Fibroblast of mammary gland (primary cell): ENCODE measurements at regions not wholly inside any gene's neighbourhood (a gene's known extent, or its start where the extent isn't known, plus 50 kb on each side); places are given as distances from the start of the nearest gene placed in this dataset.

Source experiments
- DNase-seq: peaks from one replicate; pipeline ENCODE4 v3.0.0-alpha.2; 2010; ENCODE audit warnings: low read depth
- H3K4me3 ChIP-seq: 2 replicates; pipeline ENCODE4 v1.5.1; 2011; ENCODE audit warnings: low read depth, mild to moderate bottlenecking, low read length, moderate library complexity; ENCODE audit not compliant: control insufficient read depth
- TF ChIP-seq, protein P1 (sequence below): conservative IDR thresholded peaks from 2 replicates; pipeline ENCODE4 v1.5.1; 2011; ENCODE audit warnings: low read depth, low read length, inconsistent platforms; ENCODE audit not compliant: control insufficient read depth, insufficient read depth

DNA sequence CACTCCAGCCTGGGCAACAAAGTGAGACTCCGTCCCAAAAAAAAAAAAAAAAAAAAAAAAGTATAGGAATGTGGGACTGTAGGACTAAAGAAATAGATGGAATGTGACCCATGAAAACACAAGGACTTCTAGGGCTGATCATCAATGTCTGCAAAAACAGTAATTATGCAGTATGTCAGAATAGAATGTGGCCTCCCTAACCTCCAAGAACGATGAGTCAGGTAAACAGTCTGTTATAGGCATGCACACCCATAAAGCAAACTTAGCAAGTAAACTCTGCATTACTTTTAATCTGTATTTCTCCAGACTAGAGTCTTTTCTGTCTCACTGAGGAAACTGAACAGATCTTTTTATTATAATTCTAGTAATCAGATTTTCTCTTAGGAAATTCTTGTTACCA lies 233.4 kb downstream of the HNRNPD start:
- TF ChIP-seq, protein P1, sequence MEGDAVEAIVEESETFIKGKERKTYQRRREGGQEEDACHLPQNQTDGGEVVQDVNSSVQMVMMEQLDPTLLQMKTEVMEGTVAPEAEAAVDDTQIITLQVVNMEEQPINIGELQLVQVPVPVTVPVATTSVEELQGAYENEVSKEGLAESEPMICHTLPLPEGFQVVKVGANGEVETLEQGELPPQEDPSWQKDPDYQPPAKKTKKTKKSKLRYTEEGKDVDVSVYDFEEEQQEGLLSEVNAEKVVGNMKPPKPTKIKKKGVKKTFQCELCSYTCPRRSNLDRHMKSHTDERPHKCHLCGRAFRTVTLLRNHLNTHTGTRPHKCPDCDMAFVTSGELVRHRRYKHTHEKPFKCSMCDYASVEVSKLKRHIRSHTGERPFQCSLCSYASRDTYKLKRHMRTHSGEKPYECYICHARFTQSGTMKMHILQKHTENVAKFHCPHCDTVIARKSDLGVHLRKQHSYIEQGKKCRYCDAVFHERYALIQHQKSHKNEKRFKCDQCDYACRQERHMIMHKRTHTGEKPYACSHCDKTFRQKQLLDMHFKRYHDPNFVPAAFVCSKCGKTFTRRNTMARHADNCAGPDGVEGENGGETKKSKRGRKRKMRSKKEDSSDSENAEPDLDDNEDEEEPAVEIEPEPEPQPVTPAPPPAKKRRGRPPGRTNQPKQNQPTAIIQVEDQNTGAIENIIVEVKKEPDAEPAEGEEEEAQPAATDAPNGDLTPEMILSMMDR, result no peak
- no peak for DNase-seq
- no peak overlapping the region for H3K4me3 ChIP-seq

DNA sequence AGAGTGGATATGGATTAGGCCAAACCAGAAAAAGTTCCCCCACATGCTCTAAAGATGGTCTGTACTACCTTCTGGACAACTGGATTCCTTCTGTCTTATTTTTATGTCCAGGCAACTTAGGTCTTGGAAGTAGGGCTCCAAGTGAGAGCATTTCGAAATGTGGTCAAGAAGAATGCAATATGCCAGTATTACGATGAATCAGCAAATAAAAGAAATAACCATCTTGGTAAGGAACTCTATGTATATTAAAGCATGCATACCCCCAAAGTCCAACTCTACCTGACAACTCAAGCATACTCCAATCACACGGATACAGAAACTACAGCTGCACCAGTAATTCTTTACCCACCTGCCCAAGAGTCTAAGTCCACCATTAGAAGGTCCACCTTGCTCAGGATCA lies 234.5 kb downstream of the HNRNPD start:
- DNase-seq, result no peak
- H3K4me3 ChIP-seq, result no peak overlapping the region
- TF ChIP-seq, protein P1, result no peak

DNA sequence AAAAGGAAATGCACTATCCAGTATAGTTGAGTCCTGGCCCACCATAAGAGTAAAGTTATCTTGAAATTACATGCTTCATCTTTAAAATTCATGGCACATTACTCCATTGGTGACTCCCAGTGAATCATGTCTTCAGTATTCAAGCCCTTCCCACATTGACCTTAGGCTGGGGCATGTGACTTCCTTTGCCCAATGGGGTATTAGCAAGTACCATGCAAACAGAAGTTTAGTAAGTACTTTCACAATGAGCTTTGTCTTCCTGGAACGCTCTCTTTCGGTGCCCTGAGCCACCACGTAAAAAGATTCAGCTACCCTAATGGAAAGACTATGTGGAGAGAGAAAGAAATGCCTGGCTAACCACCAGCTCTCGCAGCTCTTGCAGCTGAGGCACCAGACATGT lies 235.4 kb downstream of the HNRNPD start:
- no peak overlapping the region for H3K4me3 ChIP-seq
- TF ChIP-seq, protein P1, result no peak
- peak; percentile 1 for DNase-seq

DNA sequence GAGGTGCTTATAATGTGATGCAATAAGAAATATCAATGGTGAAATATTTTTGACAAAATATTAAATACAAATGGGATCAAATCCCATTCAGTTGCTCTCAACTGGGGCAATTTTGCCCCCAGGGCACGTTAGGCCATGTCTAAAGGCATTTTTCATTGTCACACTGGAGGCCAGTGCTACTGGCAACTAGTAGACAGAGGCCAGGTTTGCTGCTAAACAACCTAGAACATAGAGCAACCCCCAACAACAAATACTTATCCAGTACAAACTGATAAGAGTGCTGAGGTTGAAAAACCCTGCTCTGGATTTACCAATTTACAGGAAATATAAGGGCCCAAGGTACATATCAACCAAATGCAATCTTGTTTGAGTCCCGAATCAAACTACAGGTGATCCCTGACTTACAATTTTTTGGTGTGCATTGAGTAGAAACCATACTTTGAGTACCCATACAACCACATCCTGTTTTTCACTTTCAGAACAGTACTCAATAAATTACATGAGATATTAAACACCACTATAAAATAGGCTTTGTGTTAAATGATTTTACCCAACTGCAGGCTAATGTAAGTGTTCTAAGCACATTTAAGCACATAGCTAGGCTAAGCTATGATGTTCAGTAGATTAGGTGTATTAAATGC lies 237.5 kb downstream of the HNRNPD start:
- no peak overlapping the region for H3K4me3 ChIP-seq
- no peak for DNase-seq
- TF ChIP-seq, protein P1, result no peak

GRCh38 chr4:82128355-82128754 lies 245.4 kb downstream of the HNRNPD start:
- TF ChIP-seq, protein P1, result no peak
- DNase-seq, result no peak

DNA sequence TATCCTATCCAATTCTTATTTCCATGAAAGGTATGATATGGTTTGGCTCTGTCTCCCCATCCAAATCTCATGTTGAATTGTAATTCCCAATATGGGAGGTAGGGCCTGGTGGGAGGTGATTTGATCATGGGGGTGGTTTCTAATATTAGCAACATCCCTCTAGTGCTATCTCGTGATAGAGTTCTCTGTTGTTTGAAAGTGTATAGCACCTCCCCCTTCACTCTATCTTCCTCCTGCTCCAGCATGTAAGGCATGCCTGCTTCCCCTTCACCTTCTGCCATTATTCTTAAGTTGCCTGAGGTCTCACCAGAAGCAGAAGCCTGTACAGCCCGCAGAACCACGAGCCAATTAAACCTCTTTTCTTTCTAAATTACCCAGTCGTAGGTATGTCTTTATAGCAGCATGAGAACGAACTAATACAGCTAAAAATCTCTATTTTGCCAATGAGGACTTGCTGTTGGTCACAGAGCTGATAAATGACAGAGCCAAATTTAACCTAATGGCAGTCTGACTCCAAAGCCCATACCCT lies 247.2 kb downstream of the HNRNPD start:
- TF ChIP-seq, protein P1, result no peak
- no peak overlapping the region for H3K4me3 ChIP-seq

More at GRCh38 chr4:82128355-82128754, 245.4 kb downstream of the HNRNPD start:
- H3K4me3 ChIP-seq, result no peak overlapping the region

DNA sequence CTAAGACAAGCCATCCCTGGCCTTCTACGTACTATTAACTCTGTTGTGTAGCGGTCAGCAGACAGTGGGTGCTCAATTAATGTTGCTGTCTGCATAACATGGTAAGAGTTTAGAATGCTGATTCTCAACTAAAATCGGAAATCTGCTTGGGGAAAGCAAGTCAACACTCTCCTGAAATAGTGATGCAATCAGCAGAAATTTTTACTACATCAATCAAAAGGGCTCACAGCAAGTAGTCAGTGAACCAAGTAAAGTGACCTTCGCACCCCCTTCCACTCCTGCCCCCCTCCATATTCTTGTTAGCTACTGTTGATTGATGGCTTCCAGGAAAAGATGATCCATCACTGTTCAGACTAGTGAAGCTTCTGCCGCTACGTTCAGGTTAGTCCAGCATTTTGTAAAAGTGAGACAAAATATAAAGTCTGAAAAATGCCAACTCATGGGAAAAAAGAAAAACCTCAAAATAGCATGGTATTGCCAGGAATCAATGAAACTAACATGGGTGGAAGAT lies 247.9 kb downstream of the HNRNPD start:
- no peak overlapping the region for H3K4me3 ChIP-seq
- TF ChIP-seq, protein P1, result no peak
- DNase-seq, result no peak

More for the DNA sequence above, 247.2 kb downstream of the HNRNPD start:
- DNase-seq, result no peak
